Retinal pigment epithelial cell (primary cell): ENCODE measurements at regions not wholly inside any gene's neighbourhood (a gene's known extent, or its start where the extent isn't known, plus 50 kb on each side); places are given as distances from the start of the nearest gene placed in this dataset.

Experiments
- DNase-seq: peaks from one replicate; pipeline ENCODE4 v3.0.0-alpha.2; 2010; ENCODE audit warnings: low read depth
- H3K4me3 ChIP-seq: 2 replicates; pipeline ENCODE4 v1.5.1; 2011; ENCODE audit warnings: mild to moderate bottlenecking, low read length, control low read depth, moderate library complexity
- TF ChIP-seq, protein P1 (sequence below): conservative IDR thresholded peaks from 2 replicates; pipeline ENCODE4 v1.5.1; 2011; ENCODE audit warnings: low read depth, low read length, control low read depth, inconsistent platforms

DNA sequence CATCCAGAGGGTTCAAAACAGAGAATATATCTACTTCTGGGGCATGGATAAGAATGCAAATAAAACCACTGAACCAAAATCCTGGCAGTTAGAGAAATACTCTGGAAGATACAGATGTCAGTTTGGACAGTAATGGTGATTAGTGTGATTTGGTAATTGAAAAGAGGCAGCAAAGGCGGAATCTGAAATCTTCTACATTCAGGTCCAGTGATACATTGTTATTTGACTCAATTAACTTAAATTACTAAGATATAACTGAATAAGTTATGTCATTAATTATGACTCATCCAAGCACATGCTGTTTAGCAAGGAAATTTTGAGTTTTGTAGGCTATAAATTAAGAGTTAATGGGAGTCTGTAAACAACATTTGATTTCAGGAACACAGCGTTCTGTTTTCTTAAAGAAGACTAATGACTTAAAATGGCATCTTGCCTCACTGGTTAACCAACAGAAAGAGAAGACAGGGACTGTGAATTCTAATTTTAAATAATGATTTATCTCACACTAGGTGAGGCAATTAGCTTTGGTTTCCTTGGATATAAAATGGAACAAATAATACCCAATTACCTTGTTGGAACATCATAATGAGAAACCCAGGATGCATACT lies 937.1 kb downstream of the PDHA2 start:
- TF ChIP-seq, protein P1, sequence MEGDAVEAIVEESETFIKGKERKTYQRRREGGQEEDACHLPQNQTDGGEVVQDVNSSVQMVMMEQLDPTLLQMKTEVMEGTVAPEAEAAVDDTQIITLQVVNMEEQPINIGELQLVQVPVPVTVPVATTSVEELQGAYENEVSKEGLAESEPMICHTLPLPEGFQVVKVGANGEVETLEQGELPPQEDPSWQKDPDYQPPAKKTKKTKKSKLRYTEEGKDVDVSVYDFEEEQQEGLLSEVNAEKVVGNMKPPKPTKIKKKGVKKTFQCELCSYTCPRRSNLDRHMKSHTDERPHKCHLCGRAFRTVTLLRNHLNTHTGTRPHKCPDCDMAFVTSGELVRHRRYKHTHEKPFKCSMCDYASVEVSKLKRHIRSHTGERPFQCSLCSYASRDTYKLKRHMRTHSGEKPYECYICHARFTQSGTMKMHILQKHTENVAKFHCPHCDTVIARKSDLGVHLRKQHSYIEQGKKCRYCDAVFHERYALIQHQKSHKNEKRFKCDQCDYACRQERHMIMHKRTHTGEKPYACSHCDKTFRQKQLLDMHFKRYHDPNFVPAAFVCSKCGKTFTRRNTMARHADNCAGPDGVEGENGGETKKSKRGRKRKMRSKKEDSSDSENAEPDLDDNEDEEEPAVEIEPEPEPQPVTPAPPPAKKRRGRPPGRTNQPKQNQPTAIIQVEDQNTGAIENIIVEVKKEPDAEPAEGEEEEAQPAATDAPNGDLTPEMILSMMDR, result no peak
- DNase-seq, result no peak
- no peak overlapping the region for H3K4me3 ChIP-seq

GRCh38 chr4:96784336-96784735 lies 944.4 kb downstream of the PDHA2 start:
- H3K4me3 ChIP-seq, result no peak overlapping the region
- DNase-seq, result no peak
- TF ChIP-seq, protein P1, result no peak

DNA sequence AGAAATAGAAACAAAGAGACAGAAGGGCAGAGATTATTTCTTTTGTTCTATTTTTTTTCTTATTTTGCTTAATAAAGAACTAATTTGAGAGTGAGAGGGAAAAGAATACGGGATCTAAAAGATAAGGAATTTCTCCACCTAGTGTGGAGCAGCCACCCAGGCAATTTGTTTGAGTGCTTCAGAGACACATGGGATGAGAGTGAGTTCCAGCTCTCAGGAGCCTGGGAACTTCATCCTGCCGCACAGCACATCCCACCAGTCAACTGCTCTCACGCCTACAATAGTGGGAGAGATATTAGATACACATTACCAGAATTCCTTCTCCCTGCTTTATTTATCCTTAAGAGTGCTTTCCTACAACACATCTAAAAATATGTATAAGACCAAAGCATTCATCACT lies 946.4 kb downstream of the PDHA2 start:
- no peak overlapping the region for H3K4me3 ChIP-seq
- DNase-seq, result no peak
- TF ChIP-seq, protein P1, result no peak

DNA sequence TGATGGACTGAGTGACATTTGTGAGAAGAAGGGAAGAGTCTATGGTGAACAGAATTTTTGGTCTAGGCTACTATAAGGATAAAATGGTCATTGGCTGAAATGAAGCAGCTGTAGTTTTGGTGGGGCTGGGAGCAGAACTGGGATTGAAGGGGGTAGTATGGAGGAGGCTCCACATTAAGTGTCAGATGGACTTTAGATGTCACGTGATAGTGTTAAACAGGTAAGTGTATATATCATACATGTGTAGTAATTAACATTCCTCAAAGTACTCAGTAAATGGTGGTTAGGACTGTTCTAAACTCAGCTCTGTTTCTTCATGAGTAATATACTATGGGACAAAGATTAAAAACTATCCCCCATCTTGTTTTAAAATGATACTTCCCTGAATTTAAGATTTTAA lies 947.9 kb downstream of the PDHA2 start:
- no peak overlapping the region for H3K4me3 ChIP-seq
- TF ChIP-seq, protein P1, result no peak
- DNase-seq, result no peak

DNA sequence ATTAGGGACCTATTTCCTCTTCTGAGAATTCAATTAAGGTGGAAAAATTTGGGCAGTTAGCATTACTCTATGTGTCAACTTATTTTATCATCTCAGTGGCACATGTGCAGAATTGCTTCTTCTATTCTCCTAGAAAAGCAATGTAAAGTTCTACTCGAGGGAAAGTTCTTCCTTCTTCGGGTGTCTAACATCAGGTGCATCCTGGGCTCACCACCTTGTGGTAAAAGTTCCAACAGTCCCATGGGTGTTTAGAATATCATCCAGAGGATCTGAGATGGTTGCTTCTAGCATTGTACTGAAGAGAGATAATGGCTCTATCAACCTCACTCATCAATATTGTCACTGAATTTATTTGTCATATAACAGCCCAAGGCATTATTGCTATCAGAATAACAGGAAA lies 969.7 kb downstream of the PDHA2 start:
- DNase-seq, result no peak
- H3K4me3 ChIP-seq, result no peak overlapping the region
- TF ChIP-seq, protein P1, result no peak

DNA sequence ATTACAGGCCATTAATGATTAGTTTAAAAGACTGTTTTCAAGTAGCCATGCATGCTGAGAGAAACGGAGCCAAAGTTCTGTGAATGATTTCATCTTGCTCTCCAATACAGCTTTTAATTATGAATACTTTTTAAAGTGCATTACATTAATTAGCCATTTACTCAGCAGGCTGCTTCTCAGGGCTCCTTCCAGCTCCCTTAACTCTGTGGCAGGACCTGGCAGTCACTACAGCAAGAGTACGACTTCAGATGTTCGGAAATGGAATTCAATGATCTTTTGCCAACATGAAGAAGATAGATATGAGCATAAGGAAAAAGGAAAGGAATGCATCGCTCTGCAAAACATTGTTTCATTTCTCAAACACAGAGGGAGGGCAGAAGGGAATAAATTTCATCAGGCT lies 987.2 kb downstream of the PDHA2 start:
- no peak for DNase-seq
- H3K4me3 ChIP-seq, result no peak overlapping the region
- TF ChIP-seq, protein P1, result no peak

- TF ChIP-seq, protein P1, result no peak
- DNase-seq, result no peak
- no peak overlapping the region for H3K4me3 ChIP-seq
Observed at GRCh38 chr4:96833831-96834230, 993.9 kb downstream of the PDHA2 start.
